GM12878 (cell line): ENCODE measurements at regions not wholly inside any gene's neighbourhood (a gene's known extent, or its start where the extent isn't known, plus 50 kb on each side); places are given as distances from the start of the nearest gene placed in this dataset.

Source experiments
- ATAC-seq: fragments of 200-7000 bp; cut with Tn5 transposase; 3 replicates; pipeline ENCODE4 v1.9.1; 2020; ENCODE audit warnings: mild to moderate bottlenecking, moderate library complexity
- BruUV-seq: library from RNA; stranded (reverse); fragments of 400-500 nt; replicated peaks from 2 replicates; lab custom pipeline; 2021; lab: Mats Ljungman, UMichigan
- CTCF ChIA-PET: fragments of 300-600 bp; sonication (Branson Sonifier 250); formaldehyde crosslinking; extraction: SDS; loops from one replicate; lab custom pipeline; 2021; ENCODE audit warnings: inconsistent platforms; lab: Yijun Ruan, JAX
- POLR2A ChIA-PET: fragments of 350-600 bp; formaldehyde crosslinking; extraction: SDS; loops from one replicate; lab custom pipeline; 2021; ENCODE audit warnings: inconsistent platforms; lab: Charles Lee
- RAD21 ChIA-PET: fragments of 300-600 bp; sonication (Branson Sonifier 250); formaldehyde crosslinking; loops from one replicate; lab custom pipeline; 2023; ENCODE audit warnings: antibody characterized with exemption; ENCODE audit not compliant: unreplicated experiment; lab: Charles Lee
- SMC1A ChIA-PET: fragments of 300-600 bp; sonication (Branson Sonifier 250); formaldehyde crosslinking; loops from one replicate; lab custom pipeline; 2023; ENCODE audit not compliant: unreplicated experiment, uncharacterized antibody; lab: Charles Lee
- DNase-seq: peaks from one replicate; pipeline ENCODE4 v3.0.0-alpha.2; 2011; ENCODE audit warnings: low read depth, low spot score
- FAIRE-seq: peaks from 3 replicates; lab custom pipeline; 2011; peaks lifted over from hg19 to GRCh38; lab: Jason Lieb, UNC
- H2AFZ ChIP-seq: 2 replicates; pipeline ENCODE4 v1.6.0; 2011; ENCODE audit warnings: low read depth, low read length, control low read depth; ENCODE audit not compliant: control insufficient read depth
- H3K27ac ChIP-seq: 2 replicates; pipeline ENCODE4 v1.5.1; 2011; ENCODE audit warnings: control low read depth; ENCODE audit not compliant: control insufficient read depth, insufficient read depth
- H3K27me3 ChIP-seq, 2 experiments: replicated peaks in 1 of 2; 2 replicates each; pipeline versions ENCODE4 v1.6.0 to v1.6.1; 2011; ENCODE audit warnings: low read length in 1 of 2; ENCODE audit not compliant: control insufficient read depth in 2 of 2, insufficient read depth in 2 of 2
- H3K36me3 ChIP-seq, 2 experiments: 2 replicates each; pipeline ENCODE4 v1.5.1; 2011; ENCODE audit warnings: low read length in 1 of 2; ENCODE audit not compliant: control insufficient read depth in 2 of 2, insufficient read depth in 2 of 2
- H3K4me1 ChIP-seq: 2 replicates; pipeline ENCODE4 v1.6.1; 2011; ENCODE audit warnings: mild to moderate bottlenecking, low read length, moderate library complexity, mixed read lengths; ENCODE audit not compliant: control insufficient read depth, insufficient read depth
- H3K4me2 ChIP-seq: 2 replicates; pipeline ENCODE4 v1.6.0; 2011; ENCODE audit warnings: control low read depth; ENCODE audit not compliant: control insufficient read depth, insufficient read depth
- H3K4me3 ChIP-seq: fragments of 200-600 bp; sonication (generic); 2 replicates; pipeline ENCODE4 v1.5.1; 2016
- H3K79me2 ChIP-seq: 2 replicates; pipeline ENCODE4 v1.6.0; 2011; ENCODE audit warnings: low read length; ENCODE audit not compliant: control insufficient read depth, insufficient read depth
- H3K9ac ChIP-seq: 2 replicates; pipeline ENCODE4 v1.8.0; 2011; ENCODE audit warnings: low read length, control low read depth, mixed read lengths; ENCODE audit not compliant: control insufficient read depth, insufficient read depth
- H3K9me3 ChIP-seq: replicated peaks from 3 replicates; pipeline ENCODE4 v1.5.1; 2011; ENCODE audit warnings: mild to moderate bottlenecking, low read length; ENCODE audit not compliant: control insufficient read depth, insufficient read depth
- H4K20me1 ChIP-seq: 2 replicates; pipeline ENCODE4 v1.6.0; 2011; ENCODE audit not compliant: control insufficient read depth, insufficient read depth
- CBFB ChIP-seq: IDR thresholded peaks from 2 replicates; pipeline ENCODE4 v1.6.1; 2016; ENCODE audit warnings: antibody characterized with exemption, low read depth
- CEBPB ChIP-seq, 2 experiments: fragments of 150-350 bp in 1 of 2; IDR thresholded peaks; 2 replicates each; pipeline ENCODE4 v1.6.1; 2012 to 2014; ENCODE audit warnings: low read depth in 2 of 2, low read length in 2 of 2, borderline replicate concordance in 1 of 2, inconsistent platforms in 1 of 2
- DPF2 ChIP-seq: fragments of 450-650 bp; IDR thresholded peaks from 2 replicates; pipeline ENCODE4 v1.6.1; 2017; ENCODE audit warnings: mild to moderate bottlenecking
- HCFC1 ChIP-seq: fragments of 150-350 bp; IDR thresholded peaks from 2 replicates; pipeline ENCODE4 v1.6.1; 2014; ENCODE audit warnings: low read length
- IRF3 ChIP-seq: fragments of 450-650 bp; IDR thresholded peaks from 2 replicates; pipeline ENCODE4 v1.6.1; 2014; ENCODE audit warnings: mild to moderate bottlenecking
- JUND ChIP-seq: IDR thresholded peaks from 2 replicates; pipeline ENCODE4 v1.6.1; 2012; ENCODE audit warnings: low read depth, mild to moderate bottlenecking, low read length, improper control_type of control experiment, moderate library complexity
- POLR2AphosphoS2 ChIP-seq: IDR thresholded peaks from 2 replicates; pipeline ENCODE4 v1.6.1; 2011; ENCODE audit warnings: low read depth, mild to moderate bottlenecking, low read length, improper control_type of control experiment, moderate library complexity
- SUPT20H ChIP-seq: IDR thresholded peaks from 2 replicates; pipeline ENCODE4 v1.6.1; 2011; ENCODE audit warnings: low read depth, mild to moderate bottlenecking, low read length, moderate library complexity, borderline replicate concordance; ENCODE audit not compliant: control insufficient read depth
- TAF1 ChIP-seq: IDR thresholded peaks from 2 replicates; pipeline ENCODE4 v1.6.1; 2011; ENCODE audit warnings: mild to moderate bottlenecking, low read depth, low read length, borderline replicate concordance
- WGBS: methylation state at CpG from one replicate; pipeline ENCODE4 v1.1.6; 2016; ENCODE audit warnings: low lambda C conversion rate; ENCODE audit not compliant: insufficient replicate concordance, insufficient coverage; ENCODE audit errors: missing lambda C conversion rate; 5-methylcytosine and 5-hydroxymethylcytosine counted together
- in situ Hi-C: fragments of 300-500 bp; cut with MboI; formaldehyde crosslinking; loops from 9 replicates; pipeline ENCODE4 v1.14.3; 2018; ENCODE audit warnings: mixed read lengths
- intact Hi-C: fragments of 100-400 bp; cut with micrococcal nuclease; formaldehyde crosslinking; loops from one replicate; pipeline ENCODE4 v1.14.2; 2022; ENCODE audit not compliant: unreplicated experiment
- TF ChIP-seq, protein P1 (sequence below): fragments of 450-650 bp; IDR thresholded peaks from 2 replicates; pipeline ENCODE4 v1.6.1; 2018; ENCODE audit warnings: mild to moderate bottlenecking, low read depth, moderate library complexity; ENCODE audit not compliant: partially characterized antibody

GRCh38 chr9:108512426-108513173 is 343.2 kb downstream of the ACTL7B start:
- Histone ChIP-seq H3K9me3 (no peaks in the 10 kb centered on the region), H3K4me1 (no peaks in the 10 kb centered on the region), H3K4me3 (no peak overlapping the region), H3K4me2 (no peak overlapping the region), H3K36me3 (no peaks in the 10 kb centered on the region)
- no TSS peak for BruUV-seq
- in situ Hi-C loops, result no loop called here
- TF ChIP-seq SUPT20H, result no peak
- TF ChIP-seq, protein P1, sequence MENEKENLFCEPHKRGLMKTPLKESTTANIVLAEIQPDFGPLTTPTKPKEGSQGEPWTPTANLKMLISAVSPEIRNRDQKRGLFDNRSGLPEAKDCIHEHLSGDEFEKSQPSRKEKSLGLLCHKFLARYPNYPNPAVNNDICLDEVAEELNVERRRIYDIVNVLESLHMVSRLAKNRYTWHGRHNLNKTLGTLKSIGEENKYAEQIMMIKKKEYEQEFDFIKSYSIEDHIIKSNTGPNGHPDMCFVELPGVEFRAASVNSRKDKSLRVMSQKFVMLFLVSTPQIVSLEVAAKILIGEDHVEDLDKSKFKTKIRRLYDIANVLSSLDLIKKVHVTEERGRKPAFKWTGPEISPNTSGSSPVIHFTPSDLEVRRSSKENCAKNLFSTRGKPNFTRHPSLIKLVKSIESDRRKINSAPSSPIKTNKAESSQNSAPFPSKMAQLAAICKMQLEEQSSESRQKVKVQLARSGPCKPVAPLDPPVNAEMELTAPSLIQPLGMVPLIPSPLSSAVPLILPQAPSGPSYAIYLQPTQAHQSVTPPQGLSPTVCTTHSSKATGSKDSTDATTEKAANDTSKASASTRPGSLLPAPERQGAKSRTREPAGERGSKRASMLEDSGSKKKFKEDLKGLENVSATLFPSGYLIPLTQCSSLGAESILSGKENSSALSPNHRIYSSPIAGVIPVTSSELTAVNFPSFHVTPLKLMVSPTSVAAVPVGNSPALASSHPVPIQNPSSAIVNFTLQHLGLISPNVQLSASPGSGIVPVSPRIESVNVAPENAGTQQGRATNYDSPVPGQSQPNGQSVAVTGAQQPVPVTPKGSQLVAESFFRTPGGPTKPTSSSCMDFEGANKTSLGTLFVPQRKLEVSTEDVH, result no peak
- TF ChIP-seq CBFB, result no peak
- TF ChIP-seq POLR2AphosphoS2, result no peak
- TF ChIP-seq IRF3, result no peak
- no peak for TF ChIP-seq TAF1
- no peak for TF ChIP-seq DPF2
- TF ChIP-seq HCFC1, result no peak
- TF ChIP-seq JUND, result no peak
- TF ChIP-seq CEBPB (IDR thresholded peaks at IDR 0.05; ENCODE audit: borderline replicate concordance in 1 of 2, low read depth in 2 of 2, low read length in 2 of 2), result no peak
- TF ChIP-seq, all 136 proteins: peak for 0
- no peak for FAIRE-seq
- ChIA-PET CTCF (interaction anchor here (1.3 kb wide), 1 partner anchor 21 kb away, joined by 3 read pairs; no protein-coding TSS in a partner anchor), SMC1A (no interaction called here), POLR2A (no interaction called here), RAD21 (no interaction called here)
- H4K20me1 ChIP-seq, result no peaks in the 10 kb centered on the region
- no peak for DNase-seq
- WGBS, result 20% methylated on average over 5 of the region's 5 CpGs
- ATAC-seq, result no peak
- H2AFZ ChIP-seq, result no peak overlapping the region
- H3K27ac ChIP-seq, result no peak overlapping the region
- no peak overlapping the region for H3K9ac ChIP-seq
- no peaks in the 10 kb centered on the region for H3K27me3 ChIP-seq
- intact Hi-C loops, result no loop called here
- H3K79me2 ChIP-seq, result no peaks in the 10 kb centered on the region
